VCaP (cell line): ENCODE measurements at regions not wholly inside any gene's neighbourhood (a gene's known extent, or its start where the extent isn't known, plus 50 kb on each side); places are given as distances from the start of the nearest gene placed in this dataset.

Source experiments
- H3K27ac ChIP-seq: fragments of 450-650 bp; 2 replicates; pipeline ENCODE4 v1.5.1; 2017
- CTCF ChIP-seq: fragments of 450-650 bp; conservative IDR thresholded peaks from 2 replicates; pipeline ENCODE4 v1.5.1; 2017; ENCODE audit warnings: mild to moderate bottlenecking, moderate library complexity

DNA sequence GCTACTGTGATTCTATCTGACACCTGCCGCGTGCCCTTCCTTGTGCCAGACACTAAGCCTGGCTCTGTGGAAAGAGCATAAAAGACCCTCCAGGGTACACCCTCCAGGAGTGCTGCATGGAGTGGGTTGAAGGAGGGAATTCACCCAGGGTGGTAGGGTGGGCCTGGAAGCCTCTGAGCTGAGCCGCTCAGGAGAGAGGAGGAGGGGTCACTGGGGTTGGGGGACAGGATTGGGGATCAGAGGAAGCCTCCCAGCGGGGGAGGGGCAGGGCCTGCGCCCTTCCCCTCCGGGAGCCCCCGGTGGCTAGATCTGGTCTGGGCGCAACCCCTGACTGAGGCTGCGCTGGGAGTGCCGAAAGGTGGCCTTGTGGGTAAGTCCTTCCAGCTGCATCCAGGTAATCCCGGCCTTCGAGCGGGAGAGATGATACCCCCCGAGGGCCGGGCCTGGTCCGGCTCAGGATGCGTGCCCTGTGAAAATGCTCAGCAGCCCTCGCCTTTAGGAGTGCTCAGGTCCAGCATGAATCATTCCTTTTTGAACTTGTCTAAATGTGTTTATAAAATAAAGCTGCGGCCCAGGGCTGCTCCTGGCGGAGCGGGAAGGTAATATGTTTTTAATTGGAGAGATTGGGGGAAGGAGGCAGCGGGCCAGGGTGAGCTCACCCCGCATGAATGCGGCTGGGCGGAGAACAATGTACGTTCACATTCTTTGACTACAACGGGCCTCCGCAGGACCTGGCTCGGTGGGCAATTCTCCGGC lies 118.1 kb upstream of the SMIM23 start:
- TF ChIP-seq CTCF: no peak
- H3K27ac ChIP-seq: no peak overlapping the region

- no peak for TF ChIP-seq CTCF
Measured at GRCh38 chr5:171668097-171668412, 117.6 kb upstream of the SMIM23 start.

DNA sequence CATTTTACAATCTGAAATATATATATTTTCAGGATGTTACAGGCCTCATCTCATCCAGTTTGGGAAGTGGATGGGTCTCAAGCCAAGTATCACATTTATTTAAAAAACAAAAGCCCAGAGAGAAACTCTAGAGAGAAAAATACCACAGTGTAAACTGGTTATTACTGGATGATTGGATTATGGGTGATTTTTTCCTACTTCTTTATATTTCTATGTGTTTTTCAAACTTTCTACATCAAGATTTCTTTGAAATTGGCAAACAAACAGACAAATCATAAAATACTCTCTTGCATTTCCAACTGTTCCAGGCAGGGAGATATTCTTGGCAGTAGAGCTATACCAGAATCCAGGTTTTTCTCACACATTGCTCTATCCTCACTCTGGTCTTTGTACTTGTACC lies 116.0 kb upstream of the SMIM23 start:
- no peak for TF ChIP-seq CTCF
- no peak overlapping the region for H3K27ac ChIP-seq

More at GRCh38 chr5:171668097-171668412, 117.6 kb upstream of the SMIM23 start:
- H3K27ac ChIP-seq: no peak overlapping the region

- no peak for TF ChIP-seq CTCF
- no peak overlapping the region for H3K27ac ChIP-seq
Measured at GRCh38 chr5:171672556-171672955, 113.1 kb upstream of the SMIM23 start.

DNA sequence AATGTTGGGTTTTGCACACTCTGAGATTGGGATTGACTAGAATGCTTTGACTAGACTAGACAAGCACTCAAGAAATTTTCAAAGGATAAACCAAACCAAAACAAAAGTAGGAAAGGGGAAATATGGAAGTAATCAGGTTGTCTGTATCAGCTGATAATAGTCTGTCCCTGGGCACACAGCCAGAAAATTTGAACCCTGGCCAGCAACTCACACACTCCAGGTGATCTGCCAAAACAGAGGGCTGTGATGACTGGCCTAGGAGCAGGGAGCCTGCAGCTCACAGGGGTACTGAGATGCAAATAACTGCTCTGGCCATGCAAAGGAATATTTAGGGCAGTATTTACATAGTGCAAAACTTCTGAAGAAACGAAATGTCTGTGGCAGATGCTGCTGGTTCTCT lies 112.3 kb upstream of the SMIM23 start:
- no peak overlapping the region for H3K27ac ChIP-seq
- no peak for TF ChIP-seq CTCF

DNA sequence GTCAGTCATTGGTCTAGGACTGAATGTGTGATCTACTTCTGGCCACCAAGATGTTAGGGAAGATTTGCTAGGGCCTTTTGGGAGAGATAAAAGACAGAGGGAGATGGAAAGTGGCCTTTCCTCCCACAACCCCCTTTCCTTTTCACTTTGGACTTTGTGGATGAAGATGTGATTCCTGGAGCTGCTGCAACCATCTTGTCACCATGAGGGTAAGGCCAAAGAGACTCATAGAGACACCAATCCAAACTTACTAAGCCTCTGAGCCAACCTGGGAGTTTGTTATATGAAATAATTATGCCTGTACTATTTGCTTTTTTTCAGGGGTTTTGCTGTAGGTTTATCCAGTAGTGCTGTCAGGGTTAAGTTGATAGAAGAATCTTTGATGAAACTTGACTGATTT lies 111.8 kb upstream of the SMIM23 start:
- H3K27ac ChIP-seq: no peak overlapping the region
- no peak for TF ChIP-seq CTCF

DNA sequence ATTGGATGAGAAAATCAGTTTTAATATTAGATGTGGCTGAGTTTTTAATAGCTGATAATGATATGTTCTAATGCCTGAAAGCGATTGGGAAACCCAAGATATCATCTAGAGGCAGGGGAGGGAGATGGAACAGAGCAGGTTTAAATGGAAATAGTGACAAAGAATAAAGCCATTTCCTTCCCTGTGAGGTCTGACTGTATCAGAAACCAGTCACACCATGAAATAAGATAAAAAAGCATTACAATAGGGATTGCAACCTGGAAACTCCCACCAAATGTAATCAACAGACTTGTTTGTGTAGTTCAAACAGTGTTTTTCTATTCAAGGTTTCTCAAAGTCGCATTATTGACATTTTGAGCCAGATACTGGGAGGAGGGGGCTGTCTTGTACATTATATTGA lies 110.1 kb upstream of the SMIM23 start:
- TF ChIP-seq CTCF: no peak
- no peak overlapping the region for H3K27ac ChIP-seq
